ENCODE measurements at regions not wholly inside any gene's neighbourhood (a gene's known extent, or its start where the extent isn't known, plus 50 kb on each side); places are given as distances from the start of the nearest gene placed in this dataset.

GRCh38 chr15:81497238-81497637, 123.2 kb upstream of the TMC3 start:
- TF ChIP-seq EZH2 (IDR thresholded peaks at IDR 0.05) (no peak), POLR2AphosphoS5 (IDR thresholded peaks at IDR 0.05; ENCODE audit: borderline replicate concordance, low read depth, low read length) (no peak)

Measured in SK-N-MC (cell line).